K562 (cell line): ENCODE measurements at regions not wholly inside any gene's neighbourhood (a gene's known extent, or its start where the extent isn't known, plus 50 kb on each side); places are given as distances from the start of the nearest gene placed in this dataset.

Source experiments
- ATAC-seq: fragments of 200-7000 bp; cut with Tn5 transposase; 3 replicates; pipeline ENCODE4 v1.9.1; 2020; ENCODE audit warnings: moderate library complexity
- BruUV-seq: library from RNA; stranded (reverse); fragments of 400-500 nt; replicated peaks from 2 replicates; lab custom pipeline; 2021; lab: Mats Ljungman, UMichigan
- CTCF ChIA-PET: fragments of 300-600 bp; formaldehyde crosslinking; extraction: SDS; loops from one replicate; lab custom pipeline; 2021; ENCODE audit warnings: low intra/inter-chr PET ratio; lab: Yijun Ruan, JAX
- POLR2A ChIA-PET: fragments of 300-600, 350-650 bp; sonication (Branson Sonifier 250); formaldehyde crosslinking; extraction: SDS; loops from one replicate; lab custom pipeline; 2021; ENCODE audit warnings: antibody characterized with exemption, inconsistent platforms; lab: Yijun Ruan, JAX
- DNase-seq, 4 experiments: peaks; one replicate each; pipeline versions ENCODE4 v3.0.0 to v3.0.0-alpha.2; 2011 to 2018; ENCODE audit warnings: low spot score in 3 of 4, mixed read lengths in 3 of 4; ENCODE audit errors: extremely low read depth in 1 of 4
- FAIRE-seq: peaks from 2 replicates; lab custom pipeline; 2011; peaks lifted over from hg19 to GRCh38; lab: Jason Lieb, UNC
- H2AFZ ChIP-seq: 2 replicates; pipeline ENCODE4 v1.6.0; 2011; ENCODE audit warnings: low read depth, low read length, control low read depth, inconsistent platforms
- H3K27ac ChIP-seq: fragments of 200-600 bp; 3 replicates; pipeline ENCODE4 v1.8.0; 2011; ENCODE audit warnings: low read depth, mild to moderate bottlenecking, control low read depth, inconsistent platforms, low read length, moderate library complexity, mixed read lengths; ENCODE audit errors: extremely low read depth
- H3K27me3 ChIP-seq, 2 experiments: fragments of 300-600 bp in 1 of 2; 2 replicates in 1 of 2; 3 replicates in 1 of 2; pipeline versions ENCODE4 v1.6.0 to v1.8.0; 2011; ENCODE audit warnings: inconsistent platforms in 2 of 2, low read length in 2 of 2, mild to moderate bottlenecking in 1 of 2, mixed read lengths in 1 of 2, moderate library complexity in 1 of 2; ENCODE audit not compliant: control insufficient read depth in 2 of 2, insufficient read depth in 2 of 2
- H3K36me3 ChIP-seq: fragments of 300-600 bp; 3 replicates; pipeline ENCODE4 v1.8.0; 2011; ENCODE audit warnings: mild to moderate bottlenecking, low read length, inconsistent platforms; ENCODE audit not compliant: control insufficient read depth, insufficient read depth
- H3K4me1 ChIP-seq, 2 experiments: fragments of 200-600 bp in 1 of 2; replicated peaks in 1 of 2; 2 replicates in 1 of 2; 3 replicates in 1 of 2; pipeline versions ENCODE4 v1.5.1 to v1.8.0; 2011; ENCODE audit warnings: inconsistent platforms in 2 of 2, low read length in 2 of 2, mild to moderate bottlenecking in 1 of 2, mixed read lengths in 1 of 2, moderate library complexity in 1 of 2; ENCODE audit not compliant: control insufficient read depth in 2 of 2, insufficient read depth in 2 of 2
- H3K4me2 ChIP-seq: 2 replicates; pipeline ENCODE4 v1.6.1; 2011; ENCODE audit warnings: low read length, control low read depth, inconsistent platforms, mixed read lengths; ENCODE audit not compliant: insufficient read depth
- H3K4me3 ChIP-seq: fragments of 200-600 bp; sonication (generic), shearing (Covaris generic); 2 replicates; pipeline ENCODE4 v1.5.1; 2016; ENCODE audit warnings: control low read depth, inconsistent platforms
- H3K79me2 ChIP-seq: fragments of 200-600 bp; 3 replicates; pipeline ENCODE4 v1.8.0; 2011; ENCODE audit warnings: low read length, inconsistent platforms; ENCODE audit not compliant: control insufficient read depth, insufficient read depth
- H3K9ac ChIP-seq, 2 experiments: 2 replicates each; pipeline versions ENCODE4 v1.6.0 to v1.6.1; 2011; ENCODE audit warnings: low read depth in 2 of 2, low read length in 2 of 2, control low read depth in 1 of 2, inconsistent platforms in 1 of 2, mild to moderate bottlenecking in 1 of 2, mixed read lengths in 1 of 2; ENCODE audit not compliant: insufficient read depth in 1 of 2
- H3K9me1 ChIP-seq: one replicate; pipeline ENCODE4 v1.6.0; 2011; ENCODE audit warnings: inconsistent platforms, mild to moderate bottlenecking, low read length, moderate library complexity; ENCODE audit not compliant: control insufficient read depth, insufficient read depth
- H3K9me3 ChIP-seq: replicated peaks from 2 replicates; pipeline ENCODE4 v1.5.1; 2011; ENCODE audit warnings: low read depth, low read length, inconsistent platforms; ENCODE audit not compliant: control insufficient read depth, insufficient read depth
- H4K20me1 ChIP-seq: replicated peaks from 2 replicates; pipeline ENCODE4 v1.6.1; 2011; ENCODE audit warnings: low read length, inconsistent platforms, mixed read lengths; ENCODE audit not compliant: control insufficient read depth, insufficient read depth
- DLX4 ChIP-seq: fragments of 250-450 bp; sonication (Bioruptor Pico); IDR thresholded peaks from 2 replicates; pipeline ENCODE4 v1.6.1; 2021; ENCODE audit warnings: mild to moderate bottlenecking
- RHOXF2B ChIP-seq: fragments of 250-450 bp; sonication (Bioruptor Pico); conservative IDR thresholded peaks from 2 replicates; pipeline ENCODE4 v1.5.1; 2021
- WGBS: fragments of 100-300 bp; shearing (Covaris generic); methylation state at CpG from one replicate; pipeline ENCODE4 v1.1.6; 2016; ENCODE audit warnings: low coverage, mixed read lengths; ENCODE audit not compliant: insufficient coverage; ENCODE audit errors: missing lambda C conversion rate; 5-methylcytosine and 5-hydroxymethylcytosine counted together
- in situ Hi-C: fragments of 300-500 bp; cut with MboI; formaldehyde crosslinking; loops from 4 replicates; pipeline ENCODE4 v1.15.0; 2018; ENCODE audit warnings: inconsistent platforms, mixed read lengths
- intact Hi-C: fragments of 100-400 bp; cut with micrococcal nuclease; formaldehyde crosslinking; loops from 2 replicates; pipeline ENCODE4 v1.14.2; 2022
- TF ChIP-seq, protein P1 (sequence below): fragments of 250-450 bp; sonication (Bioruptor Pico); IDR thresholded peaks from 2 replicates; pipeline ENCODE4 v1.5.1; 2021; ENCODE audit warnings: mild to moderate bottlenecking

GRCh38 chr11:79925570-79925969 is 484.7 kb upstream of the TENM4 start (continued):
- TF ChIP-seq, protein P1, sequence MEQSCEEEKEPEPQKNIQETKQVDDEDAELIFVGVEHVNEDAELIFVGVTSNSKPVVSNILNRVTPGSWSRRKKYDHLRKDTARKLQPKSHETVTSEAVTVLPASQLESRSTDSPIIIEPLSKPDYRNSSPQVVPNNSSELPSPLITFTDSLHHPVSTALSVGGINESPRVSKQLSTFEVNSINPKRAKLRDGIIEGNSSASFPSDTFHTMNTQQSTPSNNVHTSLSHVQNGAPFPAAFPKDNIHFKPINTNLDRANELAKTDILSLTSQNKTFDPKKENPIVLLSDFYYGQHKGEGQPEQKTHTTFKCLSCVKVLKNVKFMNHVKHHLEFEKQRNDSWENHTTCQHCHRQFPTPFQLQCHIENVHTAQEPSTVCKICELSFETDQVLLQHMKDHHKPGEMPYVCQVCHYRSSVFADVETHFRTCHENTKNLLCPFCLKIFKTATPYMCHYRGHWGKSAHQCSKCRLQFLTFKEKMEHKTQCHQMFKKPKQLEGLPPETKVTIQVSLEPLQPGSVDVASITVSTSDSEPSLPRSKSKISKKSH = no peak
- TF ChIP-seq DLX4 (CRISPR knock-in tag) = no peak
- TF ChIP-seq, all 486 proteins: peak for 0

DNA sequence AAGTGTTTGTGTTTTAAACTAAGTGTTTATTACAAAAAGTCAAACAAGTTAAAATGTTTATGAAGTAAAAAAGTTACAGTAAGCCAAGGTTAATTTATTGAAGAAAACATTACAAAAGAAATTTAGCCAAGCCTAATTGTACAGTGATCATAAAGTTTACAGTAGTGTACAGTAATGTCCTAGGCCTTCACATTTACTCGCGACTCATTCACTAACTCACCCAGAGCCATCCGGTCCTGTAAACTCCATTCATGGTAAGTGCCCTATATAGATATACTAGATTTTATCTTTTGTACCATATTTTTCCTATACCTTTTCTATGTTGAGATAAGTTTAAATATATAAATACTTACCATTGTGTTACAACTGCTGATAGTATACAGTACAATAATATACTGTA is 481.8 kb upstream of the TENM4 start:
- H3K79me2 ChIP-seq = no peaks in the 10 kb centered on the region
- H3K9me1 ChIP-seq = no peaks in the 10 kb centered on the region
- ChIA-PET POLR2A (no interaction called here), CTCF (no interaction called here)
- H3K4me2 ChIP-seq = no peak overlapping the region
- H3K9ac ChIP-seq = no peak overlapping the region
- TF ChIP-seq RHOXF2B (CRISPR knock-in tag) = no peak
- no peaks in the 10 kb centered on the region for H3K4me1 ChIP-seq
- no peak overlapping the region for H3K27ac ChIP-seq
- no peak overlapping the region for H2AFZ ChIP-seq
- DNase-seq = no peak
- in situ Hi-C loops = no loop called here
- no peaks in the 10 kb centered on the region for H3K27me3 ChIP-seq
- 0 out of 2 replicates have a peak, but pooled peaks cover 1% of the 10 kb centered on the region for H3K9me3 ChIP-seq
- WGBS = 2% methylated on average over 3 of the region's 3 CpGs
- no peak for ATAC-seq
- intact Hi-C loops = no loop called here
- H3K4me3 ChIP-seq = no peak overlapping the region
- no peaks in the 10 kb centered on the region for H4K20me1 ChIP-seq
- H3K36me3 ChIP-seq = no peaks in the 10 kb centered on the region
- FAIRE-seq = no peak
- no TSS peak for BruUV-seq
